ENCODE measurements at regions not wholly inside any gene's neighbourhood (a gene's known extent, or its start where the extent isn't known, plus 50 kb on each side); places are given as distances from the start of the nearest gene placed in this dataset.
A peak's percentile ranks its signal among the peaks of the same experiment; 100 is the strongest.

GRCh38 chr3:71997066-71997653 lies 212.2 kb upstream of the PROK2 start:
- no peak for DNase-seq

GRCh38 chr3:71994906-71995305 lies 210.0 kb upstream of the PROK2 start:
- DNase-seq, result no peak

GRCh38 chr3:71994203-71994602 lies 209.3 kb upstream of the PROK2 start:
- DNase-seq, result no peak

GRCh38 chr3:71991681-71992080 lies 206.7 kb upstream of the PROK2 start:
- DNase-seq, result no peak

GRCh38 chr3:71991046-71991445 lies 206.1 kb upstream of the PROK2 start:
- no peak for DNase-seq

- DNase-seq, result no peak
Measured at GRCh38 chr3:71990545-71990944, 205.6 kb upstream of the PROK2 start.

GRCh38 chr3:71989165-71989564 lies 204.2 kb upstream of the PROK2 start:
- no peak for DNase-seq

- DNase-seq, result peak in 2 of 3 donors; percentile 24 to 29
Measured at GRCh38 chr3:71987828-71988227, 202.9 kb upstream of the PROK2 start.

GRCh38 chr3:71987089-71987735 lies 202.3 kb upstream of the PROK2 start:
- no peak for DNase-seq

GRCh38 chr3:71986606-71987005 lies 201.7 kb upstream of the PROK2 start:
- no peak for DNase-seq

GRCh38 chr3:71984843-71985613 lies 200.1 kb upstream of the PROK2 start:
- DNase-seq, result peak in 1 of 3 donors; percentile 9

- no peak for DNase-seq
Measured at GRCh38 chr3:71983694-71984093, 198.7 kb upstream of the PROK2 start.

- peak in 1 of 3 donors; percentile 82 for DNase-seq
Measured at GRCh38 chr3:71982506-71983258, 197.7 kb upstream of the PROK2 start.

- no peak for DNase-seq
Measured at GRCh38 chr3:71979175-71979574, 194.2 kb upstream of the PROK2 start.

GRCh38 chr3:71978150-71978721 lies 193.3 kb upstream of the PROK2 start:
- DNase-seq, result no peak

GRCh38 chr3:71977525-71977924 lies 192.6 kb upstream of the PROK2 start:
- DNase-seq, result no peak

GRCh38 chr3:71975573-71975972 lies 190.6 kb upstream of the PROK2 start:
- no peak for DNase-seq

GRCh38 chr3:71974786-71975185 lies 189.8 kb upstream of the PROK2 start:
- no peak for DNase-seq

- peak in 1 of 3 donors; percentile 13 for DNase-seq
Measured at GRCh38 chr3:71973274-71974030, 188.5 kb upstream of the PROK2 start.

GRCh38 chr3:71972031-71972430 lies 187.1 kb upstream of the PROK2 start:
- DNase-seq, result no peak

- DNase-seq, result no peak
Measured at GRCh38 chr3:71968544-71968943, 183.6 kb upstream of the PROK2 start.

Data from muscle of back (tissue), 3 donors.